Hematopoietic multipotent progenitor cell treated with erythropoietin and hydrocortisone succinate and interleukin-3 and kit ligand, for 4 days (in vitro differentiated cells): ENCODE measurements at regions not wholly inside any gene's neighbourhood (a gene's known extent, or its start where the extent isn't known, plus 50 kb on each side); places are given as distances from the start of the nearest gene placed in this dataset.

Source experiments
- DNase-seq: peaks from one replicate; pipeline ENCODE4 v3.0.0-alpha.2; 2015

GRCh38 chr18:2336690-2337392 is 234.5 kb downstream of the METTL4 start:
- DNase-seq: no peak

- peak; percentile 52 for DNase-seq
These were observed 233.7 kb downstream of the METTL4 start for GRCh38 chr18:2337552-2338141.

- DNase-seq: peak; percentile 60
These were observed 232.7 kb downstream of the METTL4 start for GRCh38 chr18:2338601-2339000.

- no peak for DNase-seq
These were observed 231.0 kb downstream of the METTL4 start for GRCh38 chr18:2340335-2340734.

- no peak for DNase-seq
These were observed 223.3 kb downstream of the METTL4 start for GRCh38 chr18:2348003-2348402.

- no peak for DNase-seq
These were observed 220.0 kb downstream of the METTL4 start for GRCh38 chr18:2351126-2351850.

- no peak for DNase-seq
These were observed 217.0 kb downstream of the METTL4 start for GRCh38 chr18:2354292-2354691.

- no peak for DNase-seq
These were observed 214.4 kb downstream of the METTL4 start for GRCh38 chr18:2356906-2357305.

- DNase-seq: no peak
These were observed 210.4 kb downstream of the METTL4 start for GRCh38 chr18:2360861-2361260.

- no peak for DNase-seq
These were observed 203.2 kb downstream of the METTL4 start for GRCh38 chr18:2368102-2368501.

- no peak for DNase-seq
These were observed 194.6 kb downstream of the METTL4 start for GRCh38 chr18:2376707-2377106.

GRCh38 chr18:2380101-2380500 is 191.2 kb downstream of the METTL4 start:
- no peak for DNase-seq

GRCh38 chr18:2381539-2381938 is 189.8 kb downstream of the METTL4 start:
- no peak for DNase-seq

- DNase-seq: no peak
These were observed 183.7 kb downstream of the METTL4 start for GRCh38 chr18:2387588-2387987.

- no peak for DNase-seq
These were observed 181.1 kb downstream of the METTL4 start for GRCh38 chr18:2390158-2390557.

- no peak for DNase-seq
These were observed 179.8 kb downstream of the METTL4 start for GRCh38 chr18:2391470-2391869.

- no peak for DNase-seq
These were observed 178.9 kb downstream of the METTL4 start for GRCh38 chr18:2392446-2392845.

GRCh38 chr18:2394684-2395083 is 176.6 kb downstream of the METTL4 start:
- no peak for DNase-seq

GRCh38 chr18:2395427-2396161 is 175.7 kb downstream of the METTL4 start:
- DNase-seq: no peak

GRCh38 chr18:2396162-2396505 is 175.2 kb downstream of the METTL4 start:
- no peak for DNase-seq

GRCh38 chr18:2400701-2401196 is 170.6 kb downstream of the METTL4 start:
- DNase-seq: peak; percentile 63

GRCh38 chr18:2402084-2402483 is 169.2 kb downstream of the METTL4 start:
- DNase-seq: peak; percentile 60

- no peak for DNase-seq
These were observed 164.8 kb downstream of the METTL4 start for GRCh38 chr18:2406544-2406943.
